HG03432 (cell line): ENCODE measurements at regions not wholly inside any gene's neighbourhood (a gene's known extent, or its start where the extent isn't known, plus 50 kb on each side); places are given as distances from the start of the nearest gene placed in this dataset.
"Not testable (repeated sequence)": the region's sequence is repeated elsewhere in the genome, so short reads cannot be mapped to it uniquely, and the experiment has no call there.

Source experiments
- ATAC-seq: cut with Tn5 transposase; IDR thresholded peaks from one replicate; pipeline ENCODE4 v1.9.1; 2021; ENCODE audit warnings: mild to moderate bottlenecking, moderate library complexity; ENCODE audit not compliant: unreplicated experiment

- no peak for ATAC-seq
Measured at GRCh38 chr4:66000510-66001117, 330.3 kb upstream of the EPHA5 start.

GRCh38 chr4:65999518-65999871 is 329.2 kb upstream of the EPHA5 start:
- no peak for ATAC-seq

DNA sequence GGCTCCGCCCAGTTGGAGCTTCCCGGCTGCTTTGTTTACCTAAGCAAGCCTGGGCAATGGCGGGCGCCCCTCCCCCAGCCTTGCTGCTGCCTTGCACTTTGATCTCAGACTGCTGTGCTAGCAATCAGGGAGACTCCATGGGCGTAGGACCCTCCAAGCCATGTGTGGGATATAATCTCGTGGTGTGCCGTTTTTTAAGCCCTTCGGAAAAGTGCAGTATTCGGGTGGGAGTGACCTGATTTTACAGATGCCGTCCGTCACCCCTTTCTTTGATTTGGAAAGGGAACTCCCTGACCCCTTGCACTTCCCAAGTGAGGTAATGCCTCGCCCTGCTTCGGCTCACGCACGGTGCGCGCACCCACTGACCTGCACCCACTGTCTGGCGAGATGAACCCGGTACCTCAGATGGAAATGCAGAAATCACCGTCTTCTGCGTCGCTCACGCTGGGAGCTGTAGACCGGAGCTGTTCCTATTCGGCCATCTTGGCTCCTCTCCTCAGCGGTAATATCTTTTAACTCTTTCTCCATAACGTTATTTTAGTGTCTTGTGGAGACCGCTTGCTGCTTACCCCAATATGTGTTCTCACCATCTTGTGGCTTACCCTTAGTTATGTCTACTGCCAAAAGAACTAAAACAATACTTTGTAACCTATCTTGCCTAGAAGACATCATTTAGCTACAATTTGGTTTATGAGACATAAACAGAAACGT is 328.7 kb upstream of the EPHA5 start:
- not testable (repeated sequence) for ATAC-seq

GRCh38 chr4:65983061-65983460 is 312.8 kb upstream of the EPHA5 start:
- ATAC-seq = no peak

GRCh38 chr4:65976287-65976686 is 306.0 kb upstream of the EPHA5 start:
- ATAC-seq = no peak

DNA sequence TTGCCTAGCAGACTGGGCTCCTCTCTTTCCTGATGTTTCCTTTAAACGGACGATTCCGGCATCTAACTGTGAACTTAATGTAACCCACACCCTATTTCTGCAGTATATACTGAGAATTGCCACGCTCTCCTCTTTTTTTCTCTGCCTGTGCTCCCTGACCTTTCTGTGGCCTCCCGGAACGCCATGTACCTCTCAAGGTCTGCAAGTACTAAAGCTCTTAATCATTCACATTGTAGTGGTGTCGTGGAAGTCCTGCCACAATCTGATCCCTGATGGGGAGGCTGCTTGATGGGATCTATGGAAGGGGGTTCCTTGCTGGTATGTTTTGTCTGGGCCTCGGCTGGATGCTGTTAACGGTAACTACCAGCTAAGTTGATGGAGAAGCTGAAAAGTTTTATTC is 302.9 kb upstream of the EPHA5 start:
- no peak for ATAC-seq

GRCh38 chr4:65971686-65972085 is 301.4 kb upstream of the EPHA5 start:
- no peak for ATAC-seq

DNA sequence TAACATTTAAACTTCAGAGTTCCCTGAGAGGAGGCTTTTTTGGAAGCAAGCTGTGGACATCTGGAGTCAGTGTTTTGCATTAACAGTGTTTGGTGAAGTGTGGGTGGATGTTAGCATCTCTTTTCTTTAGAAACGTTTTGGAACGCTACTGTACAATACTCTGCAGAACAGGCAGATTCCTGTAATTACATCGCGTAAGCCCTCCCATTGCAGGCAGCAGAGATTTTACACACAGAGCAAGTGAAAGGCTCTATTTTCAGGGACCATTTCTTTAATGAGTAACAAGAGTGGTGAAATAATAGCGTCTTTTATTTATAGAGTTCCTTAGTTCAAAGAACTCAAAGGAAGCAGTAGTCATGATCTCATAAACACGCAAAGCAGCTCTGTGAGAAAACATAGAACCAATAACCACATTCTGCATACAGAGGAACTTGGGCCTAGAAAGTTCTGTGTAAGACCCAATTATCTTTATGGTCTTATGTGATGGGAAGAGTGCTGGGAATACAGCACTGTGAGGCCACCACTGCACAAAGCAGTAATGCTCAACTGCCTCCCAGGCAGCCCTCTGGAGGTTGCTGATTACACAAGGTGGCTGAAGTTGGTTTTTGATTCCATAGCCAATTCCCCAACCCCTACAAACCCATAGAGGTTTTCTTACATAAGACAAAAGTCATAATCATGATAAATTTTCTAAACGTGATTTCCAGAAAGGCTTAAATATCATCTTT is 298.7 kb upstream of the EPHA5 start:
- no peak for ATAC-seq

GRCh38 chr4:65960751-65961150 is 290.5 kb upstream of the EPHA5 start:
- no peak for ATAC-seq

DNA sequence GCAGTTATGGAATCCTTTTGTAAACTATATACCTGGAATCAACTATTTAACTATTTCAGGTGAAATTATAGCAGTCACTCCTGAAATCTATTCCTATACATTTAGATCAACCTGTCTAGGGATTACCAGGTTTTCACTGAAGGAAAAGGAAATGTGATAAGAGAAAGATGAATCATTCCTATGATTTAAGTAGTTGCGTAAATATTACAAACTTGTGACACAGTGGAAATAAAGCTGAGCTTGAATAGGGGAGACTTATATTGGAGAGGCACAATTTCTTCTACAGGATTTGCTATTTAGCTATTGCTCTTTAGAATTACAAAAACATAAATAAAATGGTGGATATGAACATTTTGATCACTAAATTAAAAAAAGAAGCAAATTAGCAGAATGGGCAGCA is 284.1 kb upstream of the EPHA5 start:
- no peak for ATAC-seq

DNA sequence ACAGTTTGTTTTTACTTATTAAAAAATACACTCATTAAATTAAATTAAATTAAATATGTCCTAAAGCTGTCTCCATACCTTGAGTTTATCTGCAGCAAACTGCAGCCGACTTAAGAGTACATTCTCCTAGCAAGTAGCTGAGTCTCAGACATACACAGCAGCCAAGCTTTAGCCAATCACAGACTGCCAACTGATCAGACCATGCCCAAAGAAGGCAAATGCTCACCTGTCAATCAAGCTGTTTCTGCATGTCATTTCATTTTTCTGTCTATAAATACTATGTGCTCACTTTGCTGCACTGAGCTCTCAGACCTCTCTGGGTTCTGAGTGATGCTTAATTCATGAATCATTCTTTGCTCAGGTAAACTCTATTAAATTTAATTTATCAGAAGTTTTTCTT is 280.9 kb upstream of the EPHA5 start:
- ATAC-seq = peak; percentile 40

DNA sequence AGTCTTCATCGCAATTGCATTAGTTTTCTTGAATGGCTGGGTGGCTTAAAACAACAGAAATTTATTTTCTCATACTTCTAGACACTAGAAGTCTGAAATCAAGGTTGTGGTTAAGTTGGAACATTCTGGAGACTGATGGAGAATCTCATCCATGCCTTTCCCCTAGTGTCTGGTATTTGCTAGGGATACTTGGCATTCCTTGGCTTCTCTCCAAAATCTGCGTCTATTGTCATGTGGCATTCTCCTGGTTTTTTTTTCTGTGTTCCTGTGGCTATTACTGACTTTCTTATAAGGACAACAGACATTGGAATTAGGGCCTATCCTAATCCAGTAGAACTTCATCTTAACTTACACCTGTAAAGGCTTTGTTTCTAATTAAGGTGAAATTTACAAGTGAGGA is 272.8 kb upstream of the EPHA5 start:
- no peak for ATAC-seq

GRCh38 chr4:65924843-65925242 is 254.6 kb upstream of the EPHA5 start:
- ATAC-seq = no peak

- no peak for ATAC-seq
Measured at GRCh38 chr4:65923616-65924015, 253.3 kb upstream of the EPHA5 start.

DNA sequence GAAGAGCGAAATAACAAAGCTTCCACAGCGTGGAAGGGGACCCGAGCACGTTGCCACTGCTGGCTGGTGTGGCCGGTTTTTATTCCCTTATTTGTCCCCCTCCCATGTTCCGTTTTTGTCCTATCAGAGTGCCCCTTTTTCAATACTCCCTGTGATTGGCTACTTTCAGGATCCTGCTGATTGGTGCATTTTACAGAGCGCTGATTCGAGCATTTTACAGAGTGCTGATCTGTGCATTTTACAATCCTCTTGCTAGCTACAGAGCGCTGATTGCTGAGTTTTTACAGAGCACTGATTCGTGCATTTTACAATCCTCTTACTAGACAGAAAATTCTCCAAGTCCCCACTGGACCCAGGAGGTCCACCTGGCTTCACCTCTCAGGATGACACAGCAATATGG is 250.9 kb upstream of the EPHA5 start:
- ATAC-seq = no peak

DNA sequence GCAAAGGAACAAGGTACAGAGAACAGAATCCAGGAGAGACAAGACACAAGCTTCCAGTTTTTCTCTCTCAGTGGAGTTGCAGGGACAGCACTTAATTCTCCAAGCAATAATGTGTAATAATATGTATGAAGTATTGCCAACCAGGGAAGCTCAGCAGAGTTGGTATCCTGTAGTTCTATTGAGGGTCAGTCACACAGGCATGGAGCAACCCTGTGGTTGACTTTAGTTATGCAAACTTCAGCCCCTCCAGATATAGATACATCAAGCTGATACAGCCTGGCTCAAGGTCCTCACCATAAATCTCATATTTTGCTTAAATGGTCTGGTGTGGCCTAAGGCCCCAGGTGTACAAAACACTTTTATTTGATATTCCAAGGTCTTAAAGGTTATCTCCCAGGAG is 248.6 kb upstream of the EPHA5 start:
- ATAC-seq = no peak

DNA sequence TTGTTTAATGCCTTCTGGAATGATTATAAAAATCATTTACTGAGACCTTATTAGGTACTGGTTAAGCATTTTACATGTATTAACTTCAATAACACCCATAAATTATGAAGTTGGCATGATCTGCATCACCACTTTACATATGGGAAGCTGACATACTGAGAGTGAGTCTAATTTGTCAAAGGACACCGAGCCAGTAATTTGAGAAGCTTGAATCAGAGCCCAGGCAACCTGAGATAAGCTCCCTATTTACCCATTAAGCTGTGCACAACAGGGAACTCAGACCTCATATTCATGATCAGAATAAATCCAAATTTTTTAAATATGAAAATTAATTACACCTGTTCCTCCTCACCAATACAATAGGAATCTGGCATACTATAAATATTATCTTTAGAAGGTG is 247.9 kb upstream of the EPHA5 start:
- no peak for ATAC-seq

GRCh38 chr4:65917486-65917885 is 247.2 kb upstream of the EPHA5 start:
- ATAC-seq = no peak

GRCh38 chr4:65911720-65912119 is 241.4 kb upstream of the EPHA5 start:
- no peak for ATAC-seq

DNA sequence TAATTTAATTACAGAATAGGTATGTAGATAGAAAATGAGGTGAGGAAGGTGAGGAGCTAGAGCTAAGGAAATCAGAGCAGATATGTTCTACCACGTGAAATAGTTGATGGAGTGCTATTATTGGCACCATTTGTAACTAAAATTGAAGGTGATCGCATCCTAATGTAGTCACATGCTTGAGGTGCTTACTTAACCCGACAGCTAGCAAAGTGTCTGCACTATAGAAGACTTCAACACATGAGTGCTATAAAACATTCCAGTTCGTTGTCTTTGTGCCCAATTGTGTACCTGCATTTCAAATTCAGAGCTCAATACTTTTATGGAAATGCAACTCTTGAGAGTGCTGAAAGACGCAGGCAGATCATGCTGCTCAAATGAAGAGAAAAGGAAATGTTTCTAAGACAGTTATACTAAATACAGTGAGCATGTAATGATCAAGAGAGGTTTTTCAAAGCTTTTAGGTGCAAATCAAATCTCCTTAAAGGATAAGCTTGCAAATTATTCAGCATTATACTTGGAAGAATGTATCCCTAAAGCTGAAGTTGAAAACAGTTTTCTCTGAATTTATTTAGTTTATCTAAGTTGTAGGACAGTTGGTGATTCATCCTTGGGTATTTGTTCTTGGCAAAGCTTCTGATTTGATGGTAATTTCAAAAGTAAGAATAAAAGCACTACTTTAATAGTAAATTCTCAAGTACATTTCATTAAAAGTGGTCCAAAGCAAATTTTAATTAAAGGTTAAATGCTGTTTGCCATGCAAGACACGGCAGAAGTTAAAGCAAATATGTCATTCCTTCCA is 223.9 kb upstream of the EPHA5 start:
- no peak for ATAC-seq

GRCh38 chr4:65893271-65893670 is 223.0 kb upstream of the EPHA5 start:
- ATAC-seq = no peak

DNA sequence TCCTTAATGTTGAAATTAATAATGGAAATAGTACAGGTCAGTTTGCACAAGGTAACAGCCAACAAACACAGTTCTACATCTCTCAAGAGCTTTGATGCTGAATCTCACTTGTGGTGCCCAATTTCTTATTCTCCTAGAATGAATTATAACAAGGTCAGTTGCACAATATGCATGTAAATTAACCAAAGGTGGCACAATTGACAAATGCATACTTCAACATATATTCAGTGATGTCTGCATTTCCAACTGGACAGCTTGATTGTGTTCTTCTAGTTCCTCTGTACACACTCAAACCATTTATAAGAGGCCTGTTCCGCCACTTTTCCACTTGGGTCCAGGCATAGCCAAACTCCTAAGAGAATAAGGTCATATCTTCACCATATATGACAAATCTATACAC is 210.3 kb upstream of the EPHA5 start:
- ATAC-seq = no peak
